ENCODE measurements at regions not wholly inside any gene's neighbourhood (a gene's known extent, or its start where the extent isn't known, plus 50 kb on each side); places are given as distances from the start of the nearest gene placed in this dataset.

DNA sequence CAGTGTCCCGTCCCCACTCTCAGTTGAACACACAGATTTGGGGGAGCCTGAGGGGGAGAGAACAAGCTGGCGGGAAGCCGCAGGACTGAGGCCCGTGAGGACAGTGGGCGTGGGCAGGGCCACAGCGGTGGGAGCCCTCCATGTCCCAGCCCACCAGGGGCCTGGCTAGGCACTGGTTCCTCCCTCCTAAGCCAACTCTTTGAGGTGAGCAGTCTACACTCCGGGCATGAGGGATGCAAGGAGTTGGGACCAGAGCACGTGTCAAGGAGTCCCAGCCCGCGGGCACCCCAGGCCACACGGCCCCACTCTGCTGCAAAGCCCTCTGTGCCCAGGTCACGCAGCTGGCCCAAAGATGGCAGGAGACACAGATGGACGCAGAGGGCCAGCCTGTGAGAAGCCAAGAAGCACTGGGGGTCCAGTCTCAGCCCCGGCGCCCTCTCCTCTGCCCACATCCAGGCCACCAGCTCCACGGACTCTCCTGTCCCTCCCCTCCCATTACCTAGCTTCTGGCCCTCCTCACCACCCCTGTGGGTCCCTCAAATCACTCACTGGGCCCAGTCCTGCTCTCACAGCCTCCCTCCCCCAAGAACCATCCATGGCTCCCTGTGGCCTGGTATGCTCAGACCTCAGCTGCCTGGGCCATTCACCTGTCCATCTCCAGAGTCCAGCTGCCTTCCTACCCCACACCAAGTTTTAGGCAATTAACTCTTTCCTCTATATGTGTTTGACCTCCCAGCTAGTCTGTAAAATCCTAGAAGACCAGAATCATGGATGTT, 206.5 kb downstream of the RBFOX3 start:
- TF ChIP-seq, protein P1, sequence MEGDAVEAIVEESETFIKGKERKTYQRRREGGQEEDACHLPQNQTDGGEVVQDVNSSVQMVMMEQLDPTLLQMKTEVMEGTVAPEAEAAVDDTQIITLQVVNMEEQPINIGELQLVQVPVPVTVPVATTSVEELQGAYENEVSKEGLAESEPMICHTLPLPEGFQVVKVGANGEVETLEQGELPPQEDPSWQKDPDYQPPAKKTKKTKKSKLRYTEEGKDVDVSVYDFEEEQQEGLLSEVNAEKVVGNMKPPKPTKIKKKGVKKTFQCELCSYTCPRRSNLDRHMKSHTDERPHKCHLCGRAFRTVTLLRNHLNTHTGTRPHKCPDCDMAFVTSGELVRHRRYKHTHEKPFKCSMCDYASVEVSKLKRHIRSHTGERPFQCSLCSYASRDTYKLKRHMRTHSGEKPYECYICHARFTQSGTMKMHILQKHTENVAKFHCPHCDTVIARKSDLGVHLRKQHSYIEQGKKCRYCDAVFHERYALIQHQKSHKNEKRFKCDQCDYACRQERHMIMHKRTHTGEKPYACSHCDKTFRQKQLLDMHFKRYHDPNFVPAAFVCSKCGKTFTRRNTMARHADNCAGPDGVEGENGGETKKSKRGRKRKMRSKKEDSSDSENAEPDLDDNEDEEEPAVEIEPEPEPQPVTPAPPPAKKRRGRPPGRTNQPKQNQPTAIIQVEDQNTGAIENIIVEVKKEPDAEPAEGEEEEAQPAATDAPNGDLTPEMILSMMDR (IDR thresholded peaks at IDR 0.05; ENCODE audit: borderline replicate concordance, extremely low read depth, low read length, poor library complexity, severe bottlenecking), result no peak
- TF ChIP-seq EZH2 (IDR thresholded peaks at IDR 0.05; ENCODE audit: borderline replicate concordance, low read depth, low read length, severe bottlenecking), result no peak

Data from DND-41 (cell line).